Endothelial cell of umbilical vein (primary cell): ENCODE measurements at regions not wholly inside any gene's neighbourhood (a gene's known extent, or its start where the extent isn't known, plus 50 kb on each side); places are given as distances from the start of the nearest gene placed in this dataset.

Source experiments
- BruUV-seq: library from RNA; stranded (reverse); fragments of 400-500 nt; replicated peaks from 2 replicates; lab custom pipeline; 2021; lab: Mats Ljungman, UMichigan
- CTCF ChIA-PET: fragments of 300-600, 350-600 bp; sonication (Branson Sonifier 250); formaldehyde crosslinking; loops from one replicate; lab custom pipeline; 2021; ENCODE audit warnings: antibody characterized with exemption, inconsistent platforms; lab: Charles Lee
- POLR2A ChIA-PET: fragments of 300-600, 350-600 bp; sonication (Branson Sonifier 250); formaldehyde crosslinking; loops from one replicate; lab custom pipeline; 2021; ENCODE audit warnings: antibody characterized with exemption, inconsistent platforms; lab: Charles Lee
- DNase-seq: peaks from one replicate; pipeline ENCODE4 v3.0.0-alpha.2; 2011; ENCODE audit warnings: low read depth, low spot score
- FAIRE-seq: peaks from 2 replicates; lab custom pipeline; 2011; peaks lifted over from hg19 to GRCh38; lab: Jason Lieb, UNC
- H2AFZ ChIP-seq: 2 replicates; pipeline ENCODE4 v1.6.0; 2012; ENCODE audit warnings: low read depth, low read length, control low read depth, inconsistent platforms
- H3K27ac ChIP-seq: 2 replicates; pipeline ENCODE4 v1.5.1; 2011; ENCODE audit warnings: low read depth, mild to moderate bottlenecking, control low read depth, low read length, moderate library complexity; ENCODE audit not compliant: insufficient read depth
- H3K27me3 ChIP-seq, 2 experiments: 2 replicates each; pipeline versions ENCODE4 v1.6.0 to v1.6.1; 2011; ENCODE audit warnings: low read length in 2 of 2, mixed read lengths in 1 of 2; ENCODE audit not compliant: control insufficient read depth in 2 of 2, insufficient read depth in 2 of 2
- H3K36me3 ChIP-seq, 2 experiments: 2 replicates in 1 of 2; 3 replicates in 1 of 2; pipeline ENCODE4 v1.5.1; 2011; ENCODE audit warnings: low read length in 2 of 2, mild to moderate bottlenecking in 1 of 2, moderate library complexity in 1 of 2; ENCODE audit not compliant: control insufficient read depth in 2 of 2, insufficient read depth in 2 of 2; ENCODE audit errors: extremely low read depth in 1 of 2
- H3K4me1 ChIP-seq: 3 replicates; pipeline ENCODE4 v1.5.1; 2011; ENCODE audit warnings: mild to moderate bottlenecking, low read length; ENCODE audit not compliant: control insufficient read depth, insufficient read depth; ENCODE audit errors: extremely low read depth
- H3K4me2 ChIP-seq: 2 replicates; pipeline ENCODE4 v1.6.1; 2011; ENCODE audit warnings: low read length, control low read depth, mixed read lengths; ENCODE audit not compliant: insufficient read depth
- H3K4me3 ChIP-seq, 3 experiments: fragments of 200-600 bp in 1 of 3; sonication (generic), shearing (Covaris generic) in 1 of 3; replicated peaks in 1 of 3; 2 replicates each; pipeline ENCODE4 v1.5.1; 2011 to 2016; ENCODE audit warnings: control low read depth in 3 of 3, low read length in 3 of 3, mild to moderate bottlenecking in 2 of 3, inconsistent platforms in 1 of 3, low read depth in 1 of 3, moderate library complexity in 1 of 3; ENCODE audit not compliant: insufficient read depth in 1 of 3
- H3K79me2 ChIP-seq: 2 replicates; pipeline ENCODE4 v1.6.0; 2012; ENCODE audit warnings: low read length, inconsistent platforms; ENCODE audit not compliant: control insufficient read depth, insufficient read depth
- H3K9ac ChIP-seq: replicated peaks from 2 replicates; pipeline ENCODE3; 2011; ENCODE audit warnings: low read length, control low read depth; ENCODE audit not compliant: insufficient read depth; ENCODE audit errors: extremely low read depth
- H3K9me1 ChIP-seq: replicated peaks from 3 replicates; pipeline ENCODE4 v1.6.0; 2011; ENCODE audit warnings: mild to moderate bottlenecking, low read length; ENCODE audit not compliant: control insufficient read depth, insufficient read depth; ENCODE audit errors: extremely low read depth
- H3K9me3 ChIP-seq: replicated peaks from 2 replicates; pipeline ENCODE4 v1.5.1; 2012; ENCODE audit warnings: low read length, inconsistent platforms; ENCODE audit not compliant: control insufficient read depth, insufficient read depth
- H4K20me1 ChIP-seq: replicated peaks from 2 replicates; pipeline ENCODE3; 2011; ENCODE audit warnings: mild to moderate bottlenecking, low read length; ENCODE audit not compliant: control insufficient read depth, insufficient read depth; ENCODE audit errors: extremely low read depth
- CTCF ChIP-seq, 2 donors: IDR thresholded peaks; 1 replicate in 1 of 2; 2 replicates in 1 of 2; pipeline ENCODE4 v1.5.1; 2011; ENCODE audit warnings: low read length in 2 of 2, mild to moderate bottlenecking in 2 of 2, moderate library complexity in 2 of 2, control low read depth in 1 of 2, inconsistent platforms in 1 of 2, low read depth in 1 of 2; ENCODE audit not compliant: insufficient read depth in 1 of 2; ENCODE audit errors: extremely low read depth in 1 of 2
- EZH2 ChIP-seq: IDR thresholded peaks from 2 replicates; pipeline ENCODE4 v1.6.1; 2012; ENCODE audit warnings: borderline replicate concordance, low read depth, mild to moderate bottlenecking, moderate library complexity, low read length, inconsistent platforms; ENCODE audit not compliant: severe bottlenecking
- FOS ChIP-seq: IDR thresholded peaks from 2 replicates; pipeline ENCODE4 v1.6.1; 2011; ENCODE audit warnings: mild to moderate bottlenecking, low read length, moderate library complexity, borderline replicate concordance; ENCODE audit not compliant: insufficient read depth
- GATA2 ChIP-seq: IDR thresholded peaks from 2 replicates; pipeline ENCODE4 v1.7.0; 2011; ENCODE audit warnings: low read depth, mild to moderate bottlenecking, moderate library complexity, mixed read lengths, low read length; ENCODE audit not compliant: insufficient read length, insufficient read depth
- JUN ChIP-seq: IDR thresholded peaks from 2 replicates; pipeline ENCODE4 v1.6.1; 2011; ENCODE audit warnings: borderline replicate concordance, low read depth; ENCODE audit not compliant: insufficient read length, insufficient read depth
- MAX ChIP-seq: IDR thresholded peaks from 2 replicates; pipeline ENCODE4 v1.6.1; 2011; ENCODE audit not compliant: insufficient read depth, insufficient read length
- MYC ChIP-seq: IDR thresholded peaks from one replicate; pipeline ENCODE4 v1.6.1; 2011; ENCODE audit warnings: mild to moderate bottlenecking, low read depth, low read length
- POLR2A ChIP-seq: IDR thresholded peaks from 2 replicates; pipeline ENCODE4 v1.6.1; 2012; ENCODE audit warnings: low read depth, mild to moderate bottlenecking, control low read depth, low read length
- POLR2AphosphoS5 ChIP-seq: IDR thresholded peaks from 2 replicates; pipeline ENCODE4 v1.6.1; 2012; ENCODE audit warnings: low read depth, mild to moderate bottlenecking, control low read depth, low read length, moderate library complexity; ENCODE audit not compliant: insufficient read depth
- dilution Hi-C: fragments of 300-500 bp; cut with MboI; formaldehyde crosslinking; loops from one replicate; pipeline ENCODE4 v1.15.0; 2019; ENCODE audit warnings: low sequenced_read_pairs; ENCODE audit not compliant: extremely low pct_ligation_motif_present
- intact Hi-C: fragments of 100-400 bp; cut with micrococcal nuclease; formaldehyde crosslinking; loops from one replicate; pipeline ENCODE4 v1.10.0; 2022

DNA sequence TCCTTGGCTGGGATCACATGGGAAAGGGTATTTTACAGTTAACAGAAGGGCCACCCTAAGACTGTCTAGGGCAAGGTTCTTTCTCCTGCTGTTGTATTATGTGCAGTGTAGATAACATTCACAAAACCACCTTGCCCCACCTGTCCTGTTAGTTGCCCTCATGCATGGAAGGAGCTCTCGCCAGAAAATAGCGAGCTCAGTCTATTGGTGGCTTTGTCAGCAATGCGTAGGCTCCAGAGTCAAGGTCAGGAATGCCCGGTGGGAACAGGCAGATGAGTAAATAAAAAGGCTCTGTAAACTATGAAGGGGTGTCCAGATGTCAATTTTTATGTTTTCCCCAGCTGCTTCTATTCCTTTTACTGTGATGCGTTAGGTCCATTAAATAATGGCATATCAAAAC, 107.1 kb upstream of the WDR11 start:
- DNase-seq (no peak), FAIRE-seq (no peak)
- Histone ChIP-seq H3K4me2 (no peak overlapping the region), H2AFZ (no peak overlapping the region), H3K27me3 (no peaks in the 10 kb centered on the region), H3K9me1 (no peaks in the 10 kb centered on the region), H3K36me3 (no peaks in the 10 kb centered on the region), H4K20me1 (no peaks in the 10 kb centered on the region), H3K9me3 (no peaks in the 10 kb centered on the region), H3K79me2 (peaks cover 14% of the 10 kb centered on the region), H3K4me1 (no peaks in the 10 kb centered on the region), H3K9ac (no peak overlapping the region), H3K27ac (no peak overlapping the region), H3K4me3 (no peak overlapping the region)
- ChIA-PET POLR2A (no interaction called here), CTCF (interaction anchor here (3.5 kb wide), 1 partner anchor 9 kb away, joined by 12 read pairs; no protein-coding TSS in a partner anchor)
- no TSS peak for BruUV-seq
- intact Hi-C loops, result no loop called here
- TF ChIP-seq POLR2A, result no peak
- no peak for TF ChIP-seq EZH2
- TF ChIP-seq GATA2, result no peak
- no peak for TF ChIP-seq MYC
- TF ChIP-seq JUN, result no peak
- TF ChIP-seq MAX, result no peak
- TF ChIP-seq POLR2AphosphoS5, result no peak
- no peak for TF ChIP-seq FOS
- TF ChIP-seq CTCF (IDR thresholded peaks at IDR 0.05; ENCODE audit: extremely low read depth in 1 of 2, insufficient read depth in 1 of 2, low read depth in 1 of 2, low read length in 2 of 2), result no peak
- dilution Hi-C loops, result no loop called here
